Adrenal gland (tissue), 9 donors: ENCODE measurements at regions not wholly inside any gene's neighbourhood (a gene's known extent, or its start where the extent isn't known, plus 50 kb on each side); places are given as distances from the start of the nearest gene placed in this dataset.

Experiments used
- DNase-seq, 7 donors: peaks; one replicate each; pipeline ENCODE4 v3.0.0-alpha.2; 2019 to 2020
- H3K27ac ChIP-seq, 5 donors: fragments of 200-600 bp; sonication (generic) in 4 of 5; 1 replicate in 3 of 5; 2 replicates in 2 of 5; pipeline versions ENCODE4 v1.5.1 to v1.8.0; 2016 to 2020; ENCODE audit warnings: mild to moderate bottlenecking in 1 of 5
- H3K27me3 ChIP-seq: fragments of 200-600 bp; 2 replicates; pipeline ENCODE4 v1.8.0; 2021
- H3K36me3 ChIP-seq, 2 donors: fragments of 200-600 bp; replicated peaks in 1 of 2; 1 replicate in 1 of 2; 2 replicates in 1 of 2; pipeline versions ENCODE4 v1.5.1 to v1.8.0; 2018 to 2022
- H3K4me1 ChIP-seq, 2 donors: fragments of 200-600 bp; replicated peaks in 1 of 2; 1 replicate in 1 of 2; 2 replicates in 1 of 2; pipeline versions ENCODE4 v1.5.1 to v1.8.0; 2018 to 2021
- H3K4me3 ChIP-seq, 4 donors: fragments of 200-600 bp; sonication (generic) in 3 of 4; one replicate each; pipeline ENCODE4 v1.5.1; 2016 to 2018
- H3K9me3 ChIP-seq, 3 donors: fragments of 200-600 bp; sonication (generic) in 1 of 3; replicated peaks in 1 of 3; 1 replicate in 2 of 3; 2 replicates in 1 of 3; pipeline versions ENCODE4 v1.5.1 to v1.8.0; 2016 to 2021
- CTCF ChIP-seq, 6 experiments: fragments of 450-650 bp in 4 of 6; fragments of 200-600 bp in 2 of 6; sonication (generic) in 1 of 6; IDR thresholded peaks; 1 replicate in 5 of 6; 2 replicates in 1 of 6; pipeline versions ENCODE4 v1.5.1 to v1.8.0; 2016 to 2021; ENCODE audit warnings: antibody characterized with exemption in 6 of 6, mild to moderate bottlenecking in 2 of 6, moderate library complexity in 1 of 6
- POLR2A ChIP-seq, 2 donors: fragments of 450-650 bp; IDR thresholded peaks; one replicate each; pipeline ENCODE4 v1.6.1; 2017; ENCODE audit warnings: antibody characterized with exemption in 2 of 2, mild to moderate bottlenecking in 2 of 2, moderate library complexity in 1 of 2
- WGBS, 4 donors: extraction: QIAGEN DNeasy Blood & Tissue Kit in 2 of 4; methylation state at CpG; one replicate each; pipeline versions ENCODE4 v1.1.5 to v1.1.7; 2013 to 2017; 5-methylcytosine and 5-hydroxymethylcytosine counted together
- intact Hi-C, 2 donors: fragments of 100-400 bp; cut with DNase I; formaldehyde crosslinking; loops; one replicate each; pipeline versions ENCODE4 v1.14.1 to v1.15.0; 2022 to 2023
- donor health status: healthy with polysubstance abuse.
- donor health status: Bipolar disorder and iron deficiency.
- donor health status: DM: yes; HTN: yes; CAD: no.
- donor health status: DM: no; HTN: no; CAD: no.
- donor health status: DM: no; HTN: no; CAD: no.

- intact Hi-C loops = no loop called here
- H3K27ac ChIP-seq = no peak overlapping the region
- H3K27me3 ChIP-seq = no peaks in the 10 kb centered on the region
- no peaks in the 10 kb centered on the region for H3K4me1 ChIP-seq
- no peaks in the 10 kb centered on the region for H3K36me3 ChIP-seq
- H3K4me3 ChIP-seq = no peak overlapping the region
- DNase-seq = peak in 6 of 7 donors; percentile 16 to 54 (median 28)
- 29 to 44% (median 36%) methylated on average over 4 of the region's 4 CpGs for WGBS, 4 donors
- TF ChIP-seq POLR2A (IDR thresholded peaks at IDR 0.05) (no peak), CTCF (IDR thresholded peaks at IDR 0.05) (no peak)
- H3K9me3 ChIP-seq = no peaks in the 10 kb centered on the region
Observed at GRCh38 chr3:135706758-135707375, 258.7 kb upstream of the PPP2R3A start.

GRCh38 chr3:135719449-135719848 lies 246.1 kb upstream of the PPP2R3A start:
- Histone ChIP-seq H3K4me1 (no peaks in the 10 kb centered on the region), H3K27me3 (no peaks in the 10 kb centered on the region), H3K9me3 (no peaks in the 10 kb centered on the region), H3K4me3 (no peak overlapping the region), H3K27ac (no peak overlapping the region), H3K36me3 (no peaks in the 10 kb centered on the region)
- intact Hi-C loops = no loop called here
- WGBS, 4 donors = 71 to 81% (median 77%) methylated on average over 1 of the region's 1 CpG
- TF ChIP-seq CTCF (IDR thresholded peaks at IDR 0.05) = no peak
- TF ChIP-seq POLR2A (IDR thresholded peaks at IDR 0.05) = no peak
- no peak for DNase-seq

GRCh38 chr3:135728007-135728721 lies 237.4 kb upstream of the PPP2R3A start:
- H3K9me3 ChIP-seq = peaks cover 0 to 8% (median 0%) of the 10 kb centered on the region in 3 donors
- TF ChIP-seq POLR2A (IDR thresholded peaks at IDR 0.05) (no peak), CTCF (IDR thresholded peaks at IDR 0.05) (no peak)
- H3K4me3 ChIP-seq = no peak overlapping the region
- no peaks in the 10 kb centered on the region for H3K4me1 ChIP-seq
- DNase-seq = no peak
- no peak overlapping the region for H3K27ac ChIP-seq
- intact Hi-C loops = no loop called here
- WGBS, 4 donors = 71 to 84% (median 77%) methylated on average over 3 of the region's 3 CpGs
- no peaks in the 10 kb centered on the region for H3K36me3 ChIP-seq
- H3K27me3 ChIP-seq = no peaks in the 10 kb centered on the region

GRCh38 chr3:135731546-135731945 lies 234.0 kb upstream of the PPP2R3A start:
- Histone ChIP-seq H3K36me3 (no peaks in the 10 kb centered on the region), H3K4me1 (no peaks in the 10 kb centered on the region), H3K4me3 (no peak overlapping the region), H3K9me3 (peaks cover 0 to 11% (median 8%) of the 10 kb centered on the region in 3 donors), H3K27me3 (no peaks in the 10 kb centered on the region), H3K27ac (no peak overlapping the region)
- DNase-seq = no peak
- intact Hi-C loops = no loop called here
- 84 to 85% methylated on average over 2 of the region's 2 CpGs; no CpG with 5 or more reads in 2 of the 4 donors for WGBS, 4 donors
- TF ChIP-seq CTCF (IDR thresholded peaks at IDR 0.05) = no peak
- TF ChIP-seq POLR2A (IDR thresholded peaks at IDR 0.05) = no peak
